ENCODE measurements at regions not wholly inside any gene's neighbourhood (a gene's known extent, or its start where the extent isn't known, plus 50 kb on each side); places are given as distances from the start of the nearest gene placed in this dataset.

- H3K79me2 ChIP-seq (ENCODE audit: low read depth) = no peaks in the 10 kb centered on the region
- no peaks in the 10 kb centered on the region for H4K20me1 ChIP-seq (ENCODE audit: insufficient read depth)
- no peak for DNase-seq
- TF ChIP-seq EZH2 (IDR thresholded peaks at IDR 0.05; ENCODE audit: low read depth) (no peak), CTCF (conservative IDR thresholded peaks at IDR 0.05) (no peak)
- no peaks in the 10 kb centered on the region for H3K36me3 ChIP-seq (ENCODE audit: low read depth)
- ChIA-PET POLR2A (ENCODE audit: unreplicated experiment) (no interaction called here), CTCF (no interaction called here)
- BruUV-seq (replicated peaks) = no TSS peak
- no peaks in the 10 kb centered on the region for H3K4me1 ChIP-seq (replicated peaks; ENCODE audit: insufficient read depth)
- H3K27me3 ChIP-seq (ENCODE audit: insufficient read depth, low read depth) = no peaks in the 10 kb centered on the region
- no peaks in the 10 kb centered on the region for H3K9me2 ChIP-seq (ENCODE audit: insufficient read depth)
- no peak overlapping the region for H3K4me2 ChIP-seq
- no peak overlapping the region for H3K4me3 ChIP-seq
- H3K27ac ChIP-seq = no peak overlapping the region
- intact Hi-C loops (cut with micrococcal nuclease; ENCODE audit: unreplicated experiment) = no loop called here
- no peak overlapping the region for H2AFZ ChIP-seq
- H3F3A ChIP-seq (ENCODE audit: insufficient read depth, low read depth) = no peaks in the 10 kb centered on the region
- no peaks in the 10 kb centered on the region for H3K9me3 ChIP-seq (ENCODE audit: insufficient read depth, low read depth)
Observed at GRCh38 chr10:4568086-4568485, 257.9 kb upstream of the AKR1E2 start.

- POLR2A ChIA-PET (ENCODE audit: unreplicated experiment) = no interaction called here
- no peak overlapping the region for H2AFZ ChIP-seq
- H3K4me2 ChIP-seq = no peak overlapping the region
- no peak overlapping the region for H3K4me3 ChIP-seq
- H3F3A ChIP-seq (ENCODE audit: insufficient read depth, low read depth) = no peaks in the 10 kb centered on the region
- CTCF ChIA-PET = no interaction called here
- no peak overlapping the region for H3K27ac ChIP-seq
- H4K20me1 ChIP-seq (ENCODE audit: insufficient read depth) = no peaks in the 10 kb centered on the region
- H3K4me1 ChIP-seq (replicated peaks; ENCODE audit: insufficient read depth) = no peaks in the 10 kb centered on the region
- H3K9me2 ChIP-seq (ENCODE audit: insufficient read depth) = no peaks in the 10 kb centered on the region
- no peaks in the 10 kb centered on the region for H3K36me3 ChIP-seq (ENCODE audit: low read depth)
- no peak for TF ChIP-seq EZH2 (IDR thresholded peaks at IDR 0.05; ENCODE audit: low read depth)
- TF ChIP-seq CTCF (conservative IDR thresholded peaks at IDR 0.05) = no peak
- H3K9me3 ChIP-seq (ENCODE audit: insufficient read depth, low read depth) = no peaks in the 10 kb centered on the region
- H3K79me2 ChIP-seq (ENCODE audit: low read depth) = no peaks in the 10 kb centered on the region
- intact Hi-C loops (cut with micrococcal nuclease; ENCODE audit: unreplicated experiment) = no loop called here
- DNase-seq = no peak
- no TSS peak for BruUV-seq (replicated peaks)
- no peaks in the 10 kb centered on the region for H3K27me3 ChIP-seq (ENCODE audit: insufficient read depth, low read depth)
Observed at GRCh38 chr10:4567637-4568036, 258.4 kb upstream of the AKR1E2 start.

DNA sequence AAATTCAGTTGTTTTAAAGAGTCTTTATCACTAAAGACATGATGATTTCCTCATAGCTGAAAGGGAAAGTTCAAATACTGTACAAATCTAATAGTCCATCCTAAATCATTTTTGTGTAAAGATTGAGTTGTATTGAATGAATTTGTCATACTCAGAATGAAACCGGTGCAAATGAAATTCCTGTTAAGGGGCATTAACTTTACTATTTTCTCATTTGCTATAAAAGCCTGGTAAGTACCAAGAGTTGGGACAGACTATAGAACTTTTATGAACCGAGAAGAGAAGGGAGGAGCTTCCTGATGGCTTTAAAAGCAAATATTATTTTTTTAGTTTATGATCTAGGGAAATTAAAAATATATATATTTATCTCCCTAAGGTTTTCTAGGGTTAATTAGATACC, 260.0 kb upstream of the AKR1E2 start:
- Histone ChIP-seq H3K4me2 (no peak overlapping the region), H3K79me2 (ENCODE audit: low read depth) (no peaks in the 10 kb centered on the region), H3K4me1 (replicated peaks; ENCODE audit: insufficient read depth) (no peaks in the 10 kb centered on the region), H3K36me3 (ENCODE audit: low read depth) (no peaks in the 10 kb centered on the region), H3K27ac (no peak overlapping the region), H3F3A (ENCODE audit: insufficient read depth, low read depth) (no peaks in the 10 kb centered on the region), H4K20me1 (ENCODE audit: insufficient read depth) (no peaks in the 10 kb centered on the region), H2AFZ (no peak overlapping the region), H3K27me3 (ENCODE audit: insufficient read depth, low read depth) (no peaks in the 10 kb centered on the region), H3K4me3 (no peak overlapping the region), H3K9me3 (ENCODE audit: insufficient read depth, low read depth) (no peaks in the 10 kb centered on the region), H3K9me2 (ENCODE audit: insufficient read depth) (no peaks in the 10 kb centered on the region)
- TF ChIP-seq CTCF (conservative IDR thresholded peaks at IDR 0.05) (no peak), EZH2 (IDR thresholded peaks at IDR 0.05; ENCODE audit: low read depth) (no peak)
- POLR2A ChIA-PET (ENCODE audit: unreplicated experiment) = no interaction called here
- intact Hi-C loops (cut with micrococcal nuclease; ENCODE audit: unreplicated experiment) = no loop called here
- CTCF ChIA-PET = interaction anchor here (0.7 kb wide), 1 partner anchor 9 kb away, joined by 3 read pairs; no protein-coding TSS in a partner anchor
- no TSS peak for BruUV-seq (replicated peaks)
- DNase-seq = no peak
